Pancreas (tissue), 10 donors: ENCODE measurements at regions not wholly inside any gene's neighbourhood (a gene's known extent, or its start where the extent isn't known, plus 50 kb on each side); places are given as distances from the start of the nearest gene placed in this dataset.

ENCODE experiments used
- ATAC-seq, 4 donors: fragments of 200-7000 bp; cut with Tn5 transposase; one replicate each; pipeline versions ENCODE4 v1.8.0 to v1.9.1; 2020; ENCODE audit warnings: mild to moderate bottlenecking in 4 of 4, moderate library complexity in 4 of 4
- DNase-seq, 6 donors: peaks; one replicate each; pipeline ENCODE4 v3.0.0-alpha.2; 2020
- FAIRE-seq: peaks from 2 replicates; lab custom pipeline; 2012; peaks lifted over from hg19 to GRCh38; lab: Jason Lieb, UNC
- H3K27ac ChIP-seq, 4 donors: fragments of 200-600 bp; sonication (generic); 1 replicate in 3 of 4; 2 replicates in 1 of 4; pipeline versions ENCODE4 v1.5.0 to v1.8.0; 2020
- H3K27me3 ChIP-seq, 4 donors: fragments of 200-600 bp; one replicate each; pipeline ENCODE4 v1.8.0; 2021
- H3K36me3 ChIP-seq, 3 donors: fragments of 200-600 bp; sonication (generic) in 1 of 3; one replicate each; pipeline versions ENCODE4 v1.5.0 to v1.8.0; 2020 to 2021
- H3K4me1 ChIP-seq, 3 donors: fragments of 200-600 bp; one replicate each; pipeline ENCODE4 v1.8.0; 2021
- H3K4me3 ChIP-seq, 4 donors: fragments of 200-600 bp; sonication (generic) in 2 of 4; one replicate each; pipeline versions ENCODE4 v1.5.0 to v1.8.0; 2020 to 2021
- H3K9me3 ChIP-seq, 4 donors: fragments of 200-600 bp; one replicate each; pipeline ENCODE4 v1.8.0; 2021
- WGBS, 2 donors: extraction: QIAGEN DNeasy Blood & Tissue Kit; methylation state at CpG; one replicate each; pipeline ENCODE4 v1.1.7; 2013; 5-methylcytosine and 5-hydroxymethylcytosine counted together
- intact Hi-C, 3 donors: fragments of 100-400 bp; cut with DNase I; formaldehyde crosslinking; loops; one replicate each; pipeline versions ENCODE4 v1.11.1 to v1.14.2; 2022
- TF ChIP-seq, protein P1 (sequence below), 4 donors: fragments of 200-600 bp; sonication (generic) in 3 of 4; IDR thresholded peaks; one replicate each; pipeline versions ENCODE4 v1.5.0 to v1.8.0; 2021; ENCODE audit warnings: antibody characterized with exemption in 4 of 4
- donor health status: healthy with polysubstance abuse.
- donor health status: DM: no; HTN: no; CAD: no; lungs with moderate emphysema.
- donor health status: DM: no; HTN: no; CAD: no.
- donor health status: control.
- donor health status: control.
- donor health status: Bipolar disorder and iron deficiency.
- donor health status: DM: yes; HTN: yes; CAD: no.
- donor health status: DM: no; HTN: no; CAD: no.
- donor health status: DM: no; HTN: no; CAD: no.
- donor health status: DM: yes; HTN: yes; CAD: no.

DNA sequence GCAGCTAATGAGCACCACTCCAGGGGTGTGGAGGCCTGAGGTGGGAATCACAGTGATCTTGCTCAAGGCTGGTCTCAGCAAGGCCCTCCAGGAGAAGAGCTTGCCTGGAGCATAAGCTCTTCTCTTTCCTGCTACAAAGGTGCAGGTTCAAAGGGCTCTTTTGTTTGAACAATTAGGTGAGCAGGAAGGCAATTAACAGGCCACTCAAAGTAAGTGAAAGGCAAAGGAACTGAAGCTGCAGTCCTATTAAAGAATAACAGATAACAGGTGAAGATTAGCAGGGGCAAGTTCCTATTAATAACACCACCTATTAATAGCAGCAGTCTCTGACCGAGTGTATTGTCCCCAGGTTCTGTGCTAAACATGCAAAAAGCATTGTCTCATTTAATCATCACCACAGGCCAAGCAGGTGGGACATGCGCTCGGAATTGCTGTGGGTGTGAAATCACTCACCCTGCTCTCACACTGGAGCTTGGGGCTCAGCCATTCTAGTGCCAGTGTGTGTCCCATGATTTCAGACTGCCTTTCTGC is 113.8 kb downstream of the RHOU start:
- H3K9me3 ChIP-seq: no peaks in the 10 kb centered on the region
- TF ChIP-seq, protein P1, sequence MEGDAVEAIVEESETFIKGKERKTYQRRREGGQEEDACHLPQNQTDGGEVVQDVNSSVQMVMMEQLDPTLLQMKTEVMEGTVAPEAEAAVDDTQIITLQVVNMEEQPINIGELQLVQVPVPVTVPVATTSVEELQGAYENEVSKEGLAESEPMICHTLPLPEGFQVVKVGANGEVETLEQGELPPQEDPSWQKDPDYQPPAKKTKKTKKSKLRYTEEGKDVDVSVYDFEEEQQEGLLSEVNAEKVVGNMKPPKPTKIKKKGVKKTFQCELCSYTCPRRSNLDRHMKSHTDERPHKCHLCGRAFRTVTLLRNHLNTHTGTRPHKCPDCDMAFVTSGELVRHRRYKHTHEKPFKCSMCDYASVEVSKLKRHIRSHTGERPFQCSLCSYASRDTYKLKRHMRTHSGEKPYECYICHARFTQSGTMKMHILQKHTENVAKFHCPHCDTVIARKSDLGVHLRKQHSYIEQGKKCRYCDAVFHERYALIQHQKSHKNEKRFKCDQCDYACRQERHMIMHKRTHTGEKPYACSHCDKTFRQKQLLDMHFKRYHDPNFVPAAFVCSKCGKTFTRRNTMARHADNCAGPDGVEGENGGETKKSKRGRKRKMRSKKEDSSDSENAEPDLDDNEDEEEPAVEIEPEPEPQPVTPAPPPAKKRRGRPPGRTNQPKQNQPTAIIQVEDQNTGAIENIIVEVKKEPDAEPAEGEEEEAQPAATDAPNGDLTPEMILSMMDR (IDR thresholded peaks at IDR 0.05): no peak
- DNase-seq (no peak), FAIRE-seq (no peak), ATAC-seq (peak in 3 of 4 donors; percentile 24 to 47 (median 34))
- peaks cover 0 to 21% (median 8%) of the 10 kb centered on the region in 3 donors for H3K4me1 ChIP-seq
- no peak overlapping the region for H3K27ac ChIP-seq
- intact Hi-C loops: no loop called here
- WGBS, 2 donors: 34 to 51% methylated on average over 3 of the region's 3 CpGs
- H3K4me3 ChIP-seq: no peak overlapping the region
- no peaks in the 10 kb centered on the region for H3K36me3 ChIP-seq
- no peaks in the 10 kb centered on the region for H3K27me3 ChIP-seq

DNA sequence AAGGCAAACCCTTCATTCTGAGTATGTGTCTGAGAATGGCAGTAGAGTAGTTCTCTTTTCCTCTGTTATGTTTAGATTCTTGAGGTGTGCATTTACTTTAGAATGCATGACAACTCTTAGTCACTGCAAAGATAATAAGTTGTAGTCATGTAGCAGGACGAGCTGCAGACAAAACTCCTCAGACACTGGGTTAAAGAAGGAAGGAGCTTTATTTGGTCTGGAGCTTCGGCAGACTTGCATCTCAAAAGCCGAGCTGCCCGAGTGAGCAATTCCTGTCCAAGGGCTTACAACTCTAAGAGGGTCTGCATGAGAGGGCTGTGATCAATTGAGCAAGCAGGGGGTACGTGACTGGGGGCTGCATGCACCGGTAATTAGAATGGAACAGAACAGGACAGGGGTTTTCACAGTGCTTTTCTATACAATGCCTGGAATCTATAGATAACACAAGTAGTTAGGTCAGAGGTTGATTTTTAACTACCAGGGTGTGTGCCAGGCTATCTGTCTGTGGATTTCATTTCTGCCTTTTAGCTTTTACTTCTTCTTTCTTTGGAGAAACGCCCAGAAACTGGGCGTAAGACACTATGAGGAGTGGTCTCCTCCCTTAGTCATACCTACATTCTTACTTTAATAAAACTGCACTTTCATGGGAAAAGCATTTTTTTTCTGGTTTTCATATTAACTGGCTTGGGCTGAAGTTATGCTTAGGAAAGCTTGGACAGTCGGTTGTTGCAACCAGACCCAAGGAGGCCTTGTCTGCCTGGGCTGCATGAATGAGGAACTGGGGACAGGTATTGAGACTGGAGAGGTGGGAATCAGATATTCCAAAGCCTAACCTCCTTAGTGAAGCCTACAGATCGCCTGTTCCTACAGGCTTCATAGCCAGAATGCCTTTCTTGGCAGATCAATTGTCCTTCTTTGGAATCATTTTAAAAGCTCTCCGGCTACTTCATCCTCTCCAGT is 115.1 kb downstream of the RHOU start:
- Histone ChIP-seq H3K36me3 (no peaks in the 10 kb centered on the region), H3K4me1 (peaks cover 0 to 21% (median 8%) of the 10 kb centered on the region in 3 donors), H3K27ac (no peak overlapping the region), H3K27me3 (no peaks in the 10 kb centered on the region), H3K9me3 (no peaks in the 10 kb centered on the region), H3K4me3 (no peak overlapping the region)
- TF ChIP-seq, protein P1 (IDR thresholded peaks at IDR 0.05): no peak
- DNase-seq (no peak), FAIRE-seq (no peak), ATAC-seq (peak in 2 of 4 donors; percentile 15 to 37)
- 77% methylated on average over 11 of the region's 11 CpGs for whole genome bisulfite sequencing, 2 donors
- intact Hi-C loops: no loop called here

- intact Hi-C loops: no loop called here
- ATAC-seq (no peak), FAIRE-seq (no peak), DNase-seq (no peak)
- H3K27ac ChIP-seq: no peak overlapping the region
- H3K4me3 ChIP-seq: no peak overlapping the region
- no peaks in the 10 kb centered on the region for H3K27me3 ChIP-seq
- H3K9me3 ChIP-seq: no peaks in the 10 kb centered on the region
- H3K4me1 ChIP-seq: peaks cover 0 to 21% (median 8%) of the 10 kb centered on the region in 3 donors
- 92 to 94% methylated on average over 5 of the region's 5 CpGs for WGBS, 2 donors
- TF ChIP-seq, protein P1 (IDR thresholded peaks at IDR 0.05): no peak
- H3K36me3 ChIP-seq: no peaks in the 10 kb centered on the region
Measured at GRCh38 chr1:228851193-228851592, 115.9 kb downstream of the RHOU start.

DNA sequence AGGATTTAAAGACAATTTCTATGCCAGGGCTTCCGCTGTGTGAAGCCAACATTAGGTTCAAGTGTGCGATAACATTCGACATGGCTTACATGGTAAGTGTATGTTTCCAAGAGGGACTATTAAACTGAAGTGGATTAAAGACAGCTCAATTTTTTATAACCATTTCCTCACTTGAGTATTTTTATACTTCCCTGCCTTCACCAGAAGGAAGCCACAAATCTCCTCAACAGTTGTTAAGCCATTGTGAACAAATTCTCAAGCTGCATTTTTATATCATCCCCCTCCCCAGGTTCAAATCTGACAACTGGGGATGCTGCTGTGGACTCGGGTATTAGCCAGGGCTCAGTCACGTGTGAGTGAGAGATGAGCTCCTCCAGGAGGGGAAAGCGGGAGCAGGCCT is 116.3 kb downstream of the RHOU start:
- Histone ChIP-seq H3K36me3 (no peaks in the 10 kb centered on the region), H3K27me3 (no peaks in the 10 kb centered on the region), H3K9me3 (no peaks in the 10 kb centered on the region), H3K27ac (no peak overlapping the region), H3K4me1 (peaks cover 0 to 21% (median 8%) of the 10 kb centered on the region in 3 donors), H3K4me3 (no peak overlapping the region)
- WGBS, 2 donors: 85 to 88% methylated on average over 6 of the region's 6 CpGs
- intact Hi-C loops: no loop called here
- ATAC-seq: no peak
- TF ChIP-seq, protein P1 (IDR thresholded peaks at IDR 0.05): no peak
- no peak for DNase-seq
- FAIRE-seq: no peak
